AG10803 (cell line): ENCODE measurements at regions not wholly inside any gene's neighbourhood (a gene's known extent, or its start where the extent isn't known, plus 50 kb on each side); places are given as distances from the start of the nearest gene placed in this dataset.

Source experiments
- DNase-seq: peaks from one replicate; pipeline ENCODE4 v3.0.0; 2010; ENCODE audit warnings: low read depth
- H3K4me3 ChIP-seq: 2 replicates; pipeline ENCODE4 v1.5.1; 2011; ENCODE audit warnings: mild to moderate bottlenecking, low read length, control low read depth
- CTCF ChIP-seq: conservative IDR thresholded peaks from 2 replicates; pipeline ENCODE4 v1.5.1; 2011; ENCODE audit warnings: mild to moderate bottlenecking, low read length, control low read depth, inconsistent platforms

- no peak overlapping the region for H3K4me3 ChIP-seq
- DNase-seq: no peak
- TF ChIP-seq CTCF: no peak
Measured at GRCh38 chr9:23926368-23926767, 100.3 kb upstream of the ELAVL2 start.

GRCh38 chr9:23914431-23915003 lies 88.5 kb upstream of the ELAVL2 start:
- DNase-seq: no peak
- TF ChIP-seq CTCF: no peak
- no peak overlapping the region for H3K4me3 ChIP-seq

- TF ChIP-seq CTCF: no peak
- no peak for DNase-seq
- H3K4me3 ChIP-seq: no peak overlapping the region
Measured at GRCh38 chr9:23907343-23907742, 81.3 kb upstream of the ELAVL2 start.

GRCh38 chr9:23887781-23888180 lies 61.7 kb upstream of the ELAVL2 start:
- no peak for TF ChIP-seq CTCF
- H3K4me3 ChIP-seq: no peak overlapping the region
- no peak for DNase-seq
